Natural killer cell (primary cell): ENCODE measurements at regions not wholly inside any gene's neighbourhood (a gene's known extent, or its start where the extent isn't known, plus 50 kb on each side); places are given as distances from the start of the nearest gene placed in this dataset.

Source experiments
- ATAC-seq, 3 donors: fragments of 150-1000 bp in 2 of 3; fragments of 200-7000 bp in 1 of 3; cut with Tn5 transposase; 1 replicate in 1 of 3; 2 replicates in 2 of 3; pipeline ENCODE4 v1.10.0; 2021; ENCODE audit warnings: mild to moderate bottlenecking in 2 of 3, moderate library complexity in 2 of 3
- DNase-seq, 2 donors: peaks; one replicate each; pipeline versions ENCODE4 v3.0.0 to v3.0.0-alpha.2; 2013 to 2021; ENCODE audit warnings: mixed read lengths in 1 of 2
- H3K27ac ChIP-seq: one replicate; pipeline ENCODE4 v1.5.1; 2013; ENCODE audit warnings: mild to moderate bottlenecking, low read length
- H3K27me3 ChIP-seq: one replicate; pipeline ENCODE4 v1.6.1; 2013; ENCODE audit warnings: low read length; ENCODE audit not compliant: control insufficient read depth, insufficient read depth
- H3K36me3 ChIP-seq: one replicate; pipeline ENCODE4 v1.6.1; 2013; ENCODE audit warnings: low read length; ENCODE audit not compliant: control insufficient read depth, insufficient read depth
- H3K4me1 ChIP-seq: one replicate; pipeline ENCODE4 v1.6.1; 2013; ENCODE audit warnings: low read length; ENCODE audit not compliant: control insufficient read depth, insufficient read depth
- H3K4me3 ChIP-seq: one replicate; pipeline ENCODE4 v1.5.1; 2013; ENCODE audit warnings: low read length
- H3K9me3 ChIP-seq: one replicate; pipeline ENCODE4 v1.6.1; 2013; ENCODE audit warnings: low read length; ENCODE audit not compliant: control insufficient read depth, insufficient read depth
- H3K27ac Mint-ChIP-seq, 2 donors: one replicate each; pipeline ENCODE4 v1.8.0; 2022; ENCODE audit warnings: mild to moderate bottlenecking in 2 of 2, mixed read lengths in 2 of 2, moderate library complexity in 1 of 2
- H3K27me3 Mint-ChIP-seq, 2 donors: one replicate each; pipeline ENCODE4 v1.8.0; 2022; ENCODE audit warnings: low read depth in 2 of 2, mixed read lengths in 2 of 2
- H3K36me3 Mint-ChIP-seq: one replicate; pipeline ENCODE4 v1.8.0; 2022; ENCODE audit warnings: mixed read lengths
- H3K4me1 Mint-ChIP-seq, 2 donors: one replicate each; pipeline ENCODE4 v1.8.0; 2022; ENCODE audit warnings: mixed read lengths in 2 of 2
- H3K4me3 Mint-ChIP-seq: one replicate; pipeline ENCODE4 v1.8.0; 2022; ENCODE audit warnings: mild to moderate bottlenecking, moderate library complexity, mixed read lengths
- H3K9me3 Mint-ChIP-seq, 2 donors: one replicate each; pipeline ENCODE4 v1.8.0; 2022; ENCODE audit warnings: mixed read lengths in 2 of 2
- WGBS: methylation state at CpG from one replicate; pipeline ENCODE4 v1.1.7; 2013; ENCODE audit warnings: missing lambda C conversion rate; ENCODE audit not compliant: insufficient coverage; 5-methylcytosine and 5-hydroxymethylcytosine counted together
- intact Hi-C: fragments of 100-400 bp; cut with micrococcal nuclease; formaldehyde crosslinking; loops from one replicate; pipeline ENCODE4 v1.14.2; 2022
- TF ChIP-seq, protein P1 (sequence below): fragments of 200-600 bp; IDR thresholded peaks from one replicate; pipeline ENCODE4 v1.8.0; 2022; ENCODE audit warnings: antibody characterized with exemption

DNA sequence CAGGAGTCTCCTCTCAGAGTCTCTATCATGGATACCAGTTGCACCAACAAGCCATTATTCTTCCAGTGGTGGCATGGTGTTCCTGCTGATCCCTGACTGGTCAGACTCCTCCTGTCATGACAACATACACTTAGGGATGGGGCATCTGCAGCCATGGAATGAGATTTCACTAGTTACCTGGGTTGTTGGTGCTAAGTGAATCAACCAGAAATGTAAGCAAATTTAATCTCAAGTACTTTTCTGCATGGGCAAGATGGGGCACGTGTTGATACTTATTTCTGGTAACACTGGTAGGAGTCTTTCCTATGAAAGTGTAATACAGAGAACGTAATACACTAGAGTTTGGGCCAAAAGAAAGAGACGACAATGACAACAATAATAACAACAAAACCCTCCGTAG lies 211.5 kb upstream of the FOXN3 start:
- H3K27ac ChIP-seq: no peak overlapping the region
- peak overlapping the region; percentile 31 to 95 for H3K27ac Mint-ChIP-seq
- H3K4me1 Mint-ChIP-seq: peaks cover 65% of the 10 kb centered on the region in 2 donors
- peaks cover 27% of the 10 kb centered on the region for H3K4me1 ChIP-seq
- H3K36me3 Mint-ChIP-seq: no peaks in the 10 kb centered on the region
- peaks cover 10% of the 10 kb centered on the region for H3K9me3 ChIP-seq
- DNase-seq (no peak), ATAC-seq (no peak)
- no peak overlapping the region for H3K4me3 ChIP-seq
- H3K36me3 ChIP-seq: no peaks in the 10 kb centered on the region
- intact Hi-C loops: loop anchor here (5.0 kb wide), 1 partner anchor 261 kb away; no protein-coding TSS in a partner anchor
- H3K9me3 Mint-ChIP-seq: peaks cover 2 to 5% of the 10 kb centered on the region in 2 donors
- WGBS: 100% methylated on average over 1 of the region's 4 CpGs
- TF ChIP-seq, protein P1, sequence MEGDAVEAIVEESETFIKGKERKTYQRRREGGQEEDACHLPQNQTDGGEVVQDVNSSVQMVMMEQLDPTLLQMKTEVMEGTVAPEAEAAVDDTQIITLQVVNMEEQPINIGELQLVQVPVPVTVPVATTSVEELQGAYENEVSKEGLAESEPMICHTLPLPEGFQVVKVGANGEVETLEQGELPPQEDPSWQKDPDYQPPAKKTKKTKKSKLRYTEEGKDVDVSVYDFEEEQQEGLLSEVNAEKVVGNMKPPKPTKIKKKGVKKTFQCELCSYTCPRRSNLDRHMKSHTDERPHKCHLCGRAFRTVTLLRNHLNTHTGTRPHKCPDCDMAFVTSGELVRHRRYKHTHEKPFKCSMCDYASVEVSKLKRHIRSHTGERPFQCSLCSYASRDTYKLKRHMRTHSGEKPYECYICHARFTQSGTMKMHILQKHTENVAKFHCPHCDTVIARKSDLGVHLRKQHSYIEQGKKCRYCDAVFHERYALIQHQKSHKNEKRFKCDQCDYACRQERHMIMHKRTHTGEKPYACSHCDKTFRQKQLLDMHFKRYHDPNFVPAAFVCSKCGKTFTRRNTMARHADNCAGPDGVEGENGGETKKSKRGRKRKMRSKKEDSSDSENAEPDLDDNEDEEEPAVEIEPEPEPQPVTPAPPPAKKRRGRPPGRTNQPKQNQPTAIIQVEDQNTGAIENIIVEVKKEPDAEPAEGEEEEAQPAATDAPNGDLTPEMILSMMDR: no peak
- no peak overlapping the region for H3K4me3 Mint-ChIP-seq
- H3K27me3 ChIP-seq: no peaks in the 10 kb centered on the region
- no peaks in the 10 kb centered on the region for H3K27me3 Mint-ChIP-seq

- peak overlapping the region; percentile 85 for H3K27ac ChIP-seq
- H3K36me3 ChIP-seq: no peaks in the 10 kb centered on the region
- peak overlapping the region; percentile 52 for H3K4me3 Mint-ChIP-seq
- peaks cover 59 to 63% of the 10 kb centered on the region in 2 donors for H3K4me1 Mint-ChIP-seq
- WGBS: 13% methylated on average over 4 of the region's 6 CpGs
- H3K4me3 ChIP-seq: no peak overlapping the region
- intact Hi-C loops: loop anchor here (1.0 to 5.0 kb wide), 5 partner anchors 9 to 259 kb away; no protein-coding TSS in a partner anchor
- TF ChIP-seq, protein P1: no peak
- DNase-seq: peak; percentile 38 to 60
- no peaks in the 10 kb centered on the region for H3K27me3 ChIP-seq
- peak; percentile 77 to 89 (median 89) for ATAC-seq
- H3K9me3 ChIP-seq: peaks cover 10% of the 10 kb centered on the region
- no peaks in the 10 kb centered on the region for H3K36me3 Mint-ChIP-seq
- peaks cover 2 to 5% of the 10 kb centered on the region in 2 donors for H3K9me3 Mint-ChIP-seq
- H3K27ac Mint-ChIP-seq: peak overlapping the region; percentile 90 to 95
- no peaks in the 10 kb centered on the region for H3K27me3 Mint-ChIP-seq
- H3K4me1 ChIP-seq: peaks cover 27% of the 10 kb centered on the region
Observed at GRCh38 chr14:89626233-89626806, 209.3 kb upstream of the FOXN3 start.

DNA sequence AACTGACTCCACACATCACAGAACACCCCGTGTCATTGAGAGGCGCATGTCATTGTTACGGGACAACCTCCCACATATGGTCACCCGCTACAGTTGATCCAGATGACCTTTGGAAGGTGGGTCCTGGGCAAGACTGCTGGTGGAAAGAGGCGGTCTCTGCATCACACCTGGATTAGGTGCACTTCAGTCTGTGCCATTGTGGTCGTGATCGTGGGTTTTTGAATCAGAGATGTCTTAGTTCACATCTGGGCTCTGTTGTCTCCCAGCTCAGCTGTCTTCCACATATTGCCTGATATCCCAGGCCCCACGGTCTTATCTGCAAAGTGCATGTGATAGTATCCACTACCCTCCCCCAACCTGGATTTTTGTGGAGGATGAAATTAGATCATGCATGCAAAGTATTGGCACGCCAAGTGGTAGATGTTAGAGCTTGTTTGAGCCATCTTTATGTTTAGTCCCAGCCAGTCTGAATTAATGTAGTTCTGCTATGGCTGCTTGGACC lies 208.7 kb upstream of the FOXN3 start:
- peaks cover 10% of the 10 kb centered on the region for H3K9me3 ChIP-seq
- H3K4me3 ChIP-seq: no peak overlapping the region
- TF ChIP-seq, protein P1: no peak
- no peak for ATAC-seq
- peak in 1 of 2 donors; percentile 29 for DNase-seq
- peaks cover 53 to 57% of the 10 kb centered on the region in 2 donors for H3K4me1 Mint-ChIP-seq
- peak overlapping the region; percentile 52 for H3K4me3 Mint-ChIP-seq
- peak overlapping the region; percentile 85 for H3K27ac ChIP-seq
- no peaks in the 10 kb centered on the region for H3K36me3 Mint-ChIP-seq
- WGBS: 93% methylated on average over 8 of the region's 9 CpGs
- intact Hi-C loops: loop anchor here (1.0 to 5.0 kb wide), 5 partner anchors 8 to 258 kb away; no protein-coding TSS in a partner anchor
- H3K27me3 Mint-ChIP-seq: no peaks in the 10 kb centered on the region
- peak overlapping the region; percentile 90 to 95 for H3K27ac Mint-ChIP-seq
- H3K27me3 ChIP-seq: no peaks in the 10 kb centered on the region
- peaks cover 30% of the 10 kb centered on the region for H3K4me1 ChIP-seq
- no peaks in the 10 kb centered on the region for H3K36me3 ChIP-seq
- peaks cover 2 to 5% of the 10 kb centered on the region in 2 donors for H3K9me3 Mint-ChIP-seq
